GM23338 (cell line): ENCODE measurements at regions not wholly inside any gene's neighbourhood (a gene's known extent, or its start where the extent isn't known, plus 50 kb on each side); places are given as distances from the start of the nearest gene placed in this dataset.

Source experiments
- ATAC-seq: fragments of 200-7000 bp; cut with Tn5 transposase; 3 replicates; pipeline ENCODE4 v1.9.1; 2020
- DNase-seq: peaks from one replicate; pipeline ENCODE4 v3.0.0-alpha.2; 2015; ENCODE audit warnings: low spot score
- H2AFZ ChIP-seq: fragments of 200-600 bp; sonication (generic); 2 replicates; pipeline ENCODE4 v1.8.0; 2016; ENCODE audit warnings: antibody characterized with exemption, mild to moderate bottlenecking, moderate library complexity
- H3F3A ChIP-seq: fragments of 200-600 bp; sonication (generic); replicated peaks from 2 replicates; pipeline ENCODE4 v1.8.0; 2017; ENCODE audit warnings: antibody characterized with exemption, mixed run types, low read depth
- H3K27ac ChIP-seq: fragments of 200-600 bp; sonication (generic); 2 replicates; pipeline ENCODE4 v1.6.1; 2016; ENCODE audit warnings: low read depth
- H3K27me3 ChIP-seq: fragments of 200-600 bp; sonication (generic); 2 replicates; pipeline ENCODE4 v1.8.0; 2016; ENCODE audit warnings: mild to moderate bottlenecking, mixed run types, moderate library complexity; ENCODE audit not compliant: insufficient read depth
- H3K36me3 ChIP-seq: fragments of 200-600 bp; sonication (generic); 2 replicates; pipeline ENCODE4 v1.8.0; 2016; ENCODE audit warnings: mild to moderate bottlenecking; ENCODE audit not compliant: insufficient read depth
- H3K4me1 ChIP-seq: fragments of 200-600 bp; sonication (generic); 2 replicates; pipeline ENCODE4 v1.8.0; 2016; ENCODE audit warnings: mild to moderate bottlenecking, moderate library complexity; ENCODE audit not compliant: insufficient read depth
- H3K4me2 ChIP-seq: fragments of 200-600 bp; sonication (generic); 2 replicates; pipeline ENCODE4 v1.7.1; 2017; ENCODE audit warnings: mixed run types
- H3K4me3 ChIP-seq: fragments of 200-600 bp; sonication (generic); 2 replicates; pipeline ENCODE4 v1.6.1; 2016; ENCODE audit warnings: mixed run types
- H3K79me2 ChIP-seq: fragments of 200-600 bp; sonication (generic); replicated peaks from 2 replicates; pipeline ENCODE4 v1.8.0; 2017; ENCODE audit warnings: mild to moderate bottlenecking; ENCODE audit not compliant: insufficient read depth
- H3K9me2 ChIP-seq: fragments of 200-600 bp; sonication (generic); 2 replicates; pipeline ENCODE4 v1.8.0; 2017; ENCODE audit not compliant: insufficient read depth
- H4K20me1 ChIP-seq: fragments of 200-600 bp; sonication (generic); replicated peaks from 2 replicates; pipeline ENCODE4 v1.8.0; 2017; ENCODE audit warnings: mild to moderate bottlenecking; ENCODE audit not compliant: insufficient read depth
- H3K27ac Mint-ChIP-seq: 2 replicates; pipeline ENCODE4 v1.8.0; 2020; ENCODE audit warnings: inconsistent platforms, mild to moderate bottlenecking, moderate library complexity, mixed read lengths
- H3K27me3 Mint-ChIP-seq: 3 replicates; pipeline ENCODE4 v1.8.0; 2022; ENCODE audit warnings: low read depth, mild to moderate bottlenecking, moderate library complexity, mixed read lengths, inconsistent platforms; ENCODE audit not compliant: insufficient read depth, poor library complexity
- H3K36me3 Mint-ChIP-seq: 3 replicates; pipeline ENCODE4 v1.8.0; 2021; ENCODE audit warnings: low read depth, mild to moderate bottlenecking, inconsistent platforms, moderate library complexity, mixed read lengths
- H3K4me1 Mint-ChIP-seq: 3 replicates; pipeline ENCODE4 v1.8.0; 2020; ENCODE audit warnings: mild to moderate bottlenecking, inconsistent platforms, mixed read lengths
- H3K4me3 Mint-ChIP-seq: 3 replicates; pipeline ENCODE4 v1.8.0; 2021; ENCODE audit warnings: moderate library complexity, mild to moderate bottlenecking, inconsistent platforms, mixed read lengths
- H3K9me3 Mint-ChIP-seq: 3 replicates; pipeline ENCODE4 v1.8.0; 2020; ENCODE audit warnings: moderate library complexity, mild to moderate bottlenecking, inconsistent platforms, mixed read lengths
- CREB1 ChIP-seq: fragments of 250-450 bp; sonication (Bioruptor Pico); IDR thresholded peaks from 2 replicates; pipeline ENCODE4 v1.5.0; 2020; ENCODE audit warnings: low read depth, mild to moderate bottlenecking, moderate library complexity
- EZH2 ChIP-seq: fragments of 200-600 bp; sonication (generic); IDR thresholded peaks from one replicate; pipeline ENCODE4 v1.8.0; 2017; ENCODE audit warnings: antibody characterized with exemption, mild to moderate bottlenecking, low read depth; ENCODE audit not compliant: unreplicated experiment
- EZH2phosphoT487 ChIP-seq: fragments of 200-600 bp; sonication (generic); IDR thresholded peaks from one replicate; pipeline ENCODE4 v1.8.1; 2018; ENCODE audit warnings: antibody characterized with exemption; ENCODE audit not compliant: unreplicated experiment
- JUNB ChIP-seq: IDR thresholded peaks from one replicate; pipeline ENCODE4 v1.6.1; 2016; ENCODE audit warnings: antibody characterized with exemption; ENCODE audit not compliant: unreplicated experiment
- NANOG ChIP-seq: IDR thresholded peaks from 2 replicates; pipeline ENCODE4 v1.6.1; 2016; ENCODE audit warnings: antibody characterized with exemption, borderline replicate concordance
- POLR2AphosphoS5 ChIP-seq: IDR thresholded peaks from 2 replicates; pipeline ENCODE4 v1.6.1; 2016; ENCODE audit warnings: antibody characterized with exemption, low read depth
- STAT1 ChIP-seq: IDR thresholded peaks from one replicate; pipeline ENCODE4 v1.6.1; 2016; ENCODE audit warnings: antibody characterized with exemption; ENCODE audit not compliant: unreplicated experiment
- ZNF114 ChIP-seq: fragments of 250-450 bp; sonication (Bioruptor Pico); IDR thresholded peaks from 2 replicates; pipeline ENCODE4 v1.5.0; 2020; ENCODE audit warnings: mild to moderate bottlenecking, moderate library complexity
- ZNF331 ChIP-seq: fragments of 250-450 bp; sonication (Bioruptor Pico); IDR thresholded peaks from 2 replicates; pipeline ENCODE4 v1.5.0; 2020; ENCODE audit warnings: low read depth, mild to moderate bottlenecking, moderate library complexity
- TF ChIP-seq, protein P1 (sequence below): IDR thresholded peaks from one replicate; pipeline ENCODE4 v1.6.1; 2018; ENCODE audit warnings: antibody characterized with exemption; ENCODE audit not compliant: unreplicated experiment
- TF ChIP-seq, protein P2 (sequence below), 2 experiments: fragments of 200-600 bp in 1 of 2; sonication (generic) in 1 of 2; conservative IDR thresholded peaks; 2 replicates each; pipeline versions ENCODE4 v1.5.1 to v1.6.1; 2016 to 2017; ENCODE audit warnings: antibody characterized with exemption in 2 of 2, low read depth in 2 of 2, mild to moderate bottlenecking in 2 of 2, moderate library complexity in 1 of 2
- TF ChIP-seq, protein P3 (sequence below): IDR thresholded peaks from 2 replicates; pipeline ENCODE4 v1.6.1; 2016; ENCODE audit warnings: antibody characterized with exemption

DNA sequence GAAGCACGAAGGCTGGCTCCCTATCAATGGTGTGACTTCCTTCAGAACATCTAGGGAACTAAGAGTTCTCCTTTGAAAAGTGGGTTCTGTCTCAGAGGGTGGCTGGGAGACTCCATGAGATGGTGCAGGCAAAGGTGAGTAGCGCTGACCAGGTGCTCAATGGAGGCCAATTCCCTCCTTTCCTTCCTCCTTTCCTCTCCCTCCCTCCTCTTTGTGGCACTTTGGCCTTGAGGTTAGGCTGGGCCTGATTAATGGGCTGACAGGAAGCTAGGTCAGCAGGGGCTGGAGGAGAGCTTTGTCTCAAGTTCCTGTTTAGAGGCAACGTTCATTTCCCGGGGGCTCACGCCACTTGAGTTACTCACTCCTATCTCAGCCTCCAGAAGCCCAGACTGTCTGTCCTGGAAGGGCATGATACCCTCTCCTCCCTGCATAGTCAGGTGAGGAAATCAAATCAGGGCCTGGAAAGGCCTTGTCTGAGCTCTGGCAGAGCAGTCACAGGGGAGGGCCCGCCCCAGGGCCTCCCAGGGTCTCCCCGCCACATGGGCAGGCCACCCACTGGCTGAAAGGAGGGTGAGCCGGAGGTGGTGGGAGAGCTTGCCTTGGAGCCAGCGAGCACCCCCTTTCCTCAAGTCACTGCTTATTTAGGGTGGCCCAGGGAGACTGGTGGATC is 58.4 kb upstream of the SSBP3 start:
- peak overlapping the region; percentile 51; the same call in 1 of the 2 replicates for H3K4me2 ChIP-seq
- Mint-ChIP-seq H3K4me1 (peaks cover 54% of the 10 kb centered on the region), H3K9me3 (peaks cover 6% of the 10 kb centered on the region; the same call in 1 of the 3 replicates), H3K27me3 (peaks cover 18% of the 10 kb centered on the region), H3K36me3 (peaks cover 4% of the 10 kb centered on the region; the same call in 2 of the 3 replicates), H3K27ac (no peak overlapping the region), H3K4me3 (no peak overlapping the region; the same call in 2 of the 3 replicates)
- DNase-seq = peak; percentile 60
- peaks cover 50% of the 10 kb centered on the region for H3K4me1 ChIP-seq
- no peaks in the 10 kb centered on the region for H3K79me2 ChIP-seq
- peak overlapping the region; percentile 78 for H2AFZ ChIP-seq
- no peaks in the 10 kb centered on the region; the same call in 1 of the 2 replicates for H3F3A ChIP-seq
- H3K36me3 ChIP-seq = no peaks in the 10 kb centered on the region
- TF ChIP-seq ZNF331 (CRISPR knock-in tag) (no peak), POLR2AphosphoS5 (no peak), ZNF114 (no peak), NANOG (no peak), EZH2phosphoT487 (no peak), STAT1 (no peak), CREB1 (CRISPR knock-in tag) (no peak), EZH2 (no peak), JUNB (no peak)
- TF ChIP-seq, protein P1, sequence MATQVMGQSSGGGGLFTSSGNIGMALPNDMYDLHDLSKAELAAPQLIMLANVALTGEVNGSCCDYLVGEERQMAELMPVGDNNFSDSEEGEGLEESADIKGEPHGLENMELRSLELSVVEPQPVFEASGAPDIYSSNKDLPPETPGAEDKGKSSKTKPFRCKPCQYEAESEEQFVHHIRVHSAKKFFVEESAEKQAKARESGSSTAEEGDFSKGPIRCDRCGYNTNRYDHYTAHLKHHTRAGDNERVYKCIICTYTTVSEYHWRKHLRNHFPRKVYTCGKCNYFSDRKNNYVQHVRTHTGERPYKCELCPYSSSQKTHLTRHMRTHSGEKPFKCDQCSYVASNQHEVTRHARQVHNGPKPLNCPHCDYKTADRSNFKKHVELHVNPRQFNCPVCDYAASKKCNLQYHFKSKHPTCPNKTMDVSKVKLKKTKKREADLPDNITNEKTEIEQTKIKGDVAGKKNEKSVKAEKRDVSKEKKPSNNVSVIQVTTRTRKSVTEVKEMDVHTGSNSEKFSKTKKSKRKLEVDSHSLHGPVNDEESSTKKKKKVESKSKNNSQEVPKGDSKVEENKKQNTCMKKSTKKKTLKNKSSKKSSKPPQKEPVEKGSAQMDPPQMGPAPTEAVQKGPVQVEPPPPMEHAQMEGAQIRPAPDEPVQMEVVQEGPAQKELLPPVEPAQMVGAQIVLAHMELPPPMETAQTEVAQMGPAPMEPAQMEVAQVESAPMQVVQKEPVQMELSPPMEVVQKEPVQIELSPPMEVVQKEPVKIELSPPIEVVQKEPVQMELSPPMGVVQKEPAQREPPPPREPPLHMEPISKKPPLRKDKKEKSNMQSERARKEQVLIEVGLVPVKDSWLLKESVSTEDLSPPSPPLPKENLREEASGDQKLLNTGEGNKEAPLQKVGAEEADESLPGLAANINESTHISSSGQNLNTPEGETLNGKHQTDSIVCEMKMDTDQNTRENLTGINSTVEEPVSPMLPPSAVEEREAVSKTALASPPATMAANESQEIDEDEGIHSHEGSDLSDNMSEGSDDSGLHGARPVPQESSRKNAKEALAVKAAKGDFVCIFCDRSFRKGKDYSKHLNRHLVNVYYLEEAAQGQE = no peak
- TF ChIP-seq, protein P2, sequence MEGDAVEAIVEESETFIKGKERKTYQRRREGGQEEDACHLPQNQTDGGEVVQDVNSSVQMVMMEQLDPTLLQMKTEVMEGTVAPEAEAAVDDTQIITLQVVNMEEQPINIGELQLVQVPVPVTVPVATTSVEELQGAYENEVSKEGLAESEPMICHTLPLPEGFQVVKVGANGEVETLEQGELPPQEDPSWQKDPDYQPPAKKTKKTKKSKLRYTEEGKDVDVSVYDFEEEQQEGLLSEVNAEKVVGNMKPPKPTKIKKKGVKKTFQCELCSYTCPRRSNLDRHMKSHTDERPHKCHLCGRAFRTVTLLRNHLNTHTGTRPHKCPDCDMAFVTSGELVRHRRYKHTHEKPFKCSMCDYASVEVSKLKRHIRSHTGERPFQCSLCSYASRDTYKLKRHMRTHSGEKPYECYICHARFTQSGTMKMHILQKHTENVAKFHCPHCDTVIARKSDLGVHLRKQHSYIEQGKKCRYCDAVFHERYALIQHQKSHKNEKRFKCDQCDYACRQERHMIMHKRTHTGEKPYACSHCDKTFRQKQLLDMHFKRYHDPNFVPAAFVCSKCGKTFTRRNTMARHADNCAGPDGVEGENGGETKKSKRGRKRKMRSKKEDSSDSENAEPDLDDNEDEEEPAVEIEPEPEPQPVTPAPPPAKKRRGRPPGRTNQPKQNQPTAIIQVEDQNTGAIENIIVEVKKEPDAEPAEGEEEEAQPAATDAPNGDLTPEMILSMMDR (conservative IDR thresholded peaks at IDR 0.05; ENCODE audit: low read depth in 2 of 2) = no peak
- TF ChIP-seq, protein P3, sequence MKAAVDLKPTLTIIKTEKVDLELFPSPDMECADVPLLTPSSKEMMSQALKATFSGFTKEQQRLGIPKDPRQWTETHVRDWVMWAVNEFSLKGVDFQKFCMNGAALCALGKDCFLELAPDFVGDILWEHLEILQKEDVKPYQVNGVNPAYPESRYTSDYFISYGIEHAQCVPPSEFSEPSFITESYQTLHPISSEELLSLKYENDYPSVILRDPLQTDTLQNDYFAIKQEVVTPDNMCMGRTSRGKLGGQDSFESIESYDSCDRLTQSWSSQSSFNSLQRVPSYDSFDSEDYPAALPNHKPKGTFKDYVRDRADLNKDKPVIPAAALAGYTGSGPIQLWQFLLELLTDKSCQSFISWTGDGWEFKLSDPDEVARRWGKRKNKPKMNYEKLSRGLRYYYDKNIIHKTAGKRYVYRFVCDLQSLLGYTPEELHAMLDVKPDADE = no peak
- H3K9me2 ChIP-seq = peaks cover 10% of the 10 kb centered on the region; the same call in 1 of the 2 replicates
- ATAC-seq = 0 out of 3 replicates have a peak, but pooled peaks have one; percentile 8
- no peak overlapping the region for H3K4me3 ChIP-seq
- H4K20me1 ChIP-seq = no peaks in the 10 kb centered on the region
- no peaks in the 10 kb centered on the region for H3K27me3 ChIP-seq
- no peak overlapping the region for H3K27ac ChIP-seq
